ENCODE measurements at regions not wholly inside any gene's neighbourhood (a gene's known extent, or its start where the extent isn't known, plus 50 kb on each side); places are given as distances from the start of the nearest gene placed in this dataset.
"Not testable (repeated sequence)": the region's sequence is repeated elsewhere in the genome, so short reads cannot be mapped to it uniquely, and the experiment has no call there.

DNA sequence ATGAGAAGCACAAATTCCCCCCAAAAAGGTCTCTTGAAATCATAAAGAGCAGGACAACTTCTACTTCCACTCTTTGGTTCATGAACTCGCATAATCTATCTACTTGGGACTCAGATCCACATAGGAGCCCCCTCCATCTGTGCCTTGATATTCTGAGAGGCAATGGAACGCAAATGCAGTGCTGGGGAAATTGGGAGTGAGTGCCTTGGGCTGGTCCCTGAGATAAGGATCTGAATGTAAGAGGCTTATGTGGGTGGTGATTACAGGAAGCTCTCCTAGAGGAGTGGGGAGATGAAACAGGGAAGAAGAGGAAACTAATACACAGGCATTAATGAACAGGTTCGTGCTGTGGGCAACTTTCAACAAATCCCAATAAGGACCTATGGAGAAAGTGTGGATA, 285.6 kb downstream of the RASEF start:
- TF ChIP-seq HOXB5 (CRISPR knock-in tag; IDR thresholded peaks at IDR 0.05) = no peak
- TF ChIP-seq HEYL (CRISPR knock-in tag; IDR thresholded peaks at IDR 0.05) = no peak
- TF ChIP-seq NPAS2 (CRISPR knock-in tag; IDR thresholded peaks at IDR 0.05; ENCODE audit: borderline replicate concordance) = no peak
- TF ChIP-seq EHMT2 (IDR thresholded peaks at IDR 0.05; ENCODE audit: low read depth) = no peak
- no peak for TF ChIP-seq TFCP2L1 (CRISPR knock-in tag; IDR thresholded peaks at IDR 0.05)
- TF ChIP-seq GATA3 (IDR thresholded peaks at IDR 0.05; ENCODE audit: borderline replicate concordance) = no peak
- no peak for TF ChIP-seq EHF (CRISPR knock-in tag; IDR thresholded peaks at IDR 0.05)
- TF ChIP-seq ATOH8 (CRISPR knock-in tag; IDR thresholded peaks at IDR 0.05; ENCODE audit: low read depth) = no peak
- no peak for TF ChIP-seq RNF2 (IDR thresholded peaks at IDR 0.05; ENCODE audit: borderline replicate concordance, low read depth)
- Histone ChIP-seq H3K4me3 (no peak overlapping the region), H3K27ac (no peak overlapping the region), H3K4me2 (no peak overlapping the region), H3K9me3 (0 out of 3 replicates have a peak, but pooled peaks cover 3% of the 10 kb centered on the region), H3K4me1 (no peaks in the 10 kb centered on the region)
- POLR2A ChIA-PET = interaction anchor here (0.5 kb wide), 1 partner anchor 692 kb away, joined by 3 read pairs; no protein-coding TSS in a partner anchor
- 8% methylated on average over 3 of the region's 3 CpGs for WGBS (ENCODE audit: missing lambda C conversion rate)
- no peak for ATAC-seq
- no peak for DNase-seq (ENCODE audit: low read depth in 1 of 2, low spot score in 1 of 2)
- CTCF ChIA-PET = no interaction called here
- FAIRE-seq = no peak

GRCh38 chr9:82778923-82779322, 284.0 kb downstream of the RASEF start:
- FAIRE-seq = not testable (repeated sequence)

DNA sequence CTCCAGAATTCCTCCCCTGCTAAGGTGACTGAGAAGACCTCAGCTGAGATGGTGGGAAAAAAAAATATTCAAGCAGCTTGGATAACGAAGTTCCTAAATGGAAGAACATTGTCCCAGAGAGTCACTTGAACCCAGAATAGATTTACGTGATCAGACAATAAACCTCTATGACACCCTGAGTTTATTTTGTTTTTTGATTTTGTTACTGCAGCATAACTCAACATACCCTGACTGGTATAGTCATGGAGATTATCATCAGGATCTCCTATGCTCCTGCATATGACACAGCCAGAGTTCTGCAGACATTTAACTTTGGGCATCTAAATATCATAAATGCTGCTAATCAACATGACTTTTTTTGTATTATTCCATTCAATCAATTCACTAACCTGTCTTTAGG, 282.9 kb downstream of the RASEF start:
- TF ChIP-seq BHLHE40 (IDR thresholded peaks at IDR 0.05; ENCODE audit: low read depth, low read length) (no peak), CEBPB (IDR thresholded peaks at IDR 0.05) (no peak), RNF2 (IDR thresholded peaks at IDR 0.05; ENCODE audit: borderline replicate concordance, low read depth) (no peak), NFE2L2 (conservative IDR thresholded peaks at IDR 0.05; ENCODE audit: low read length) (no peak), EHMT2 (IDR thresholded peaks at IDR 0.05; ENCODE audit: low read depth) (no peak), EP300 (IDR thresholded peaks at IDR 0.05) (no peak), NR3C1 (IDR thresholded peaks at IDR 0.05) (no peak), RAD21 (conservative IDR thresholded peaks at IDR 0.05 in 1 of 2, IDR thresholded peaks at IDR 0.05 in 1 of 2) (no peak), PHF8 (IDR thresholded peaks at IDR 0.05; ENCODE audit: borderline replicate concordance, low read depth) (no peak), ATOH8 (CRISPR knock-in tag; IDR thresholded peaks at IDR 0.05; ENCODE audit: low read depth) (no peak), HOXA7 (CRISPR knock-in tag; IDR thresholded peaks at IDR 0.05) (no peak), HOXB13 (CRISPR knock-in tag; IDR thresholded peaks at IDR 0.05; ENCODE audit: low read depth) (no peak)
- TF ChIP-seq, protein P1, sequence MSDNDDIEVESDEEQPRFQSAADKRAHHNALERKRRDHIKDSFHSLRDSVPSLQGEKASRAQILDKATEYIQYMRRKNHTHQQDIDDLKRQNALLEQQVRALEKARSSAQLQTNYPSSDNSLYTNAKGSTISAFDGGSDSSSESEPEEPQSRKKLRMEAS (IDR thresholded peaks at IDR 0.05) = no peak
- CTCF ChIA-PET = no interaction called here
- DNase-seq (ENCODE audit: low read depth in 1 of 2, low spot score in 1 of 2) = no peak
- Histone ChIP-seq H3K9me3 (0 out of 3 replicates have a peak, but pooled peaks cover 3% of the 10 kb centered on the region), H3K4me1 (no peaks in the 10 kb centered on the region), H3K4me3 (no peak overlapping the region), H3K4me2 (no peak overlapping the region), H3K27ac (no peak overlapping the region)
- ATAC-seq = no peak
- POLR2A ChIA-PET = no interaction called here
- WGBS (ENCODE audit: missing lambda C conversion rate) = 7% methylated on average over 2 of the region's 2 CpGs
- no peak for FAIRE-seq

More at GRCh38 chr9:82778923-82779322, 284.0 kb downstream of the RASEF start:
- CTCF ChIA-PET; H3K4me2 ChIP-seq; H3K4me1 ChIP-seq; H3K9me3 ChIP-seq; H3K4me3 ChIP-seq; ATAC-seq; H3K27ac ChIP-seq; POLR2A ChIA-PET; DNase-seq (ENCODE audit: low read depth in 1 of 2, low spot score in 1 of 2): not testable (repeated sequence)
- WGBS (ENCODE audit: missing lambda C conversion rate) = 21% methylated on average over 4 of the region's 4 CpGs

DNA sequence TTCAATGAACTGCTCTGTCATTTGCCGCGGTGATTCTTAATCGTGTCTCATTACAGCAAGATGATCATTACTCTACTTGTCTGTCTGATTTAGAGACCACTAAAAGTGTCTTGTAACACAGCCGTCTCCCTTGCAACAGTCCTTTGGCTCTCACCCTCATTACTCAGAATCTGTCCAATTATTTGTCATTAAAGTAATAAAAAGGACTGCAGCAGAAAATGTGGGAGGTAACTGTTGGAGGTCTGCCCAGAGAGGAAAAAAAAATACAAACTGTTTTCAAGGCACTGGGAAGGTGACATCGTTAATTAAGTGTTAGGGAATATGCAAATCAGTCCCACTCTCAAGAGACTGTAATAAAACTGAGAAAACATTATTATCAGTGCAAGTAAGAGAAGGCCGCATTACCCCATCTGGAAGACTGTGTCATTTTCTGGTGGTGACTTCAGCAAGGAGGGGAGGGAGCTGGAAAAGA, 281.0 kb downstream of the RASEF start:
- FAIRE-seq (no peak), DNase-seq (ENCODE audit: low read depth in 1 of 2, low spot score in 1 of 2) (no peak), ATAC-seq (no peak)
- no peak for TF ChIP-seq NPAS2 (CRISPR knock-in tag; IDR thresholded peaks at IDR 0.05; ENCODE audit: borderline replicate concordance)
- TF ChIP-seq HOXA7 (CRISPR knock-in tag; IDR thresholded peaks at IDR 0.05) = no peak
- TF ChIP-seq, protein P2, sequence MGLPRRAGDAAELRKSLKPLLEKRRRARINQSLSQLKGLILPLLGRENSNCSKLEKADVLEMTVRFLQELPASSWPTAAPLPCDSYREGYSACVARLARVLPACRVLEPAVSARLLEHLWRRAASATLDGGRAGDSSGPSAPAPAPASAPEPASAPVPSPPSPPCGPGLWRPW (IDR thresholded peaks at IDR 0.05) = no peak
- TF ChIP-seq, protein P1 (IDR thresholded peaks at IDR 0.05) = no peak
- no peak for TF ChIP-seq MAFK (IDR thresholded peaks at IDR 0.05; ENCODE audit: partially characterized antibody)
- no peak for TF ChIP-seq JUN (IDR thresholded peaks at IDR 0.05)
- TF ChIP-seq, protein P3, sequence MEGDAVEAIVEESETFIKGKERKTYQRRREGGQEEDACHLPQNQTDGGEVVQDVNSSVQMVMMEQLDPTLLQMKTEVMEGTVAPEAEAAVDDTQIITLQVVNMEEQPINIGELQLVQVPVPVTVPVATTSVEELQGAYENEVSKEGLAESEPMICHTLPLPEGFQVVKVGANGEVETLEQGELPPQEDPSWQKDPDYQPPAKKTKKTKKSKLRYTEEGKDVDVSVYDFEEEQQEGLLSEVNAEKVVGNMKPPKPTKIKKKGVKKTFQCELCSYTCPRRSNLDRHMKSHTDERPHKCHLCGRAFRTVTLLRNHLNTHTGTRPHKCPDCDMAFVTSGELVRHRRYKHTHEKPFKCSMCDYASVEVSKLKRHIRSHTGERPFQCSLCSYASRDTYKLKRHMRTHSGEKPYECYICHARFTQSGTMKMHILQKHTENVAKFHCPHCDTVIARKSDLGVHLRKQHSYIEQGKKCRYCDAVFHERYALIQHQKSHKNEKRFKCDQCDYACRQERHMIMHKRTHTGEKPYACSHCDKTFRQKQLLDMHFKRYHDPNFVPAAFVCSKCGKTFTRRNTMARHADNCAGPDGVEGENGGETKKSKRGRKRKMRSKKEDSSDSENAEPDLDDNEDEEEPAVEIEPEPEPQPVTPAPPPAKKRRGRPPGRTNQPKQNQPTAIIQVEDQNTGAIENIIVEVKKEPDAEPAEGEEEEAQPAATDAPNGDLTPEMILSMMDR (IDR thresholded peaks at IDR 0.05) = no peak
- TF ChIP-seq, protein P4, sequence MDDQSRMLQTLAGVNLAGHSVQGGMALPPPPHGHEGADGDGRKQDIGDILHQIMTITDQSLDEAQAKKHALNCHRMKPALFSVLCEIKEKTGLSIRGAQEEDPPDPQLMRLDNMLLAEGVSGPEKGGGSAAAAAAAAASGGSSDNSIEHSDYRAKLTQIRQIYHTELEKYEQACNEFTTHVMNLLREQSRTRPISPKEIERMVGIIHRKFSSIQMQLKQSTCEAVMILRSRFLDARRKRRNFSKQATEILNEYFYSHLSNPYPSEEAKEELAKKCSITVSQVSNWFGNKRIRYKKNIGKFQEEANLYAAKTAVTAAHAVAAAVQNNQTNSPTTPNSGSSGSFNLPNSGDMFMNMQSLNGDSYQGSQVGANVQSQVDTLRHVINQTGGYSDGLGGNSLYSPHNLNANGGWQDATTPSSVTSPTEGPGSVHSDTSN (IDR thresholded peaks at IDR 0.05) = no peak
- TF ChIP-seq EP300 (IDR thresholded peaks at IDR 0.05) = no peak
- TF ChIP-seq FOXS1 (CRISPR knock-in tag; IDR thresholded peaks at IDR 0.05) = no peak
- no peak for TF ChIP-seq FOSB (CRISPR knock-in tag; IDR thresholded peaks at IDR 0.05)
- TF ChIP-seq CEBPB (IDR thresholded peaks at IDR 0.05) = no peak
- no peaks in the 10 kb centered on the region for H3K4me1 ChIP-seq
- no peak overlapping the region for H3K27ac ChIP-seq
- 0 out of 3 replicates have a peak, but pooled peaks cover 3% of the 10 kb centered on the region for H3K9me3 ChIP-seq
- H3K4me2 ChIP-seq = no peak overlapping the region
- no peak overlapping the region for H3K4me3 ChIP-seq
- CTCF ChIA-PET = no interaction called here
- WGBS (ENCODE audit: missing lambda C conversion rate) = 70% methylated on average over 6 of the region's 6 CpGs
- POLR2A ChIA-PET = no interaction called here

Data from A549 (cell line).